GM21723 (cell line): ENCODE measurements at regions not wholly inside any gene's neighbourhood (a gene's known extent, or its start where the extent isn't known, plus 50 kb on each side); places are given as distances from the start of the nearest gene placed in this dataset.
"Not testable (repeated sequence)": the region's sequence is repeated elsewhere in the genome, so short reads cannot be mapped to it uniquely, and the experiment has no call there.

ENCODE experiments used
- ATAC-seq: cut with Tn5 transposase; IDR thresholded peaks from one replicate; pipeline ENCODE4 v1.9.1; 2021; ENCODE audit warnings: mild to moderate bottlenecking, moderate library complexity; ENCODE audit not compliant: unreplicated experiment

GRCh38 chr13:48583859-48584311, 51.0 kb upstream of the RCBTB2 start:
- ATAC-seq = no peak

DNA sequence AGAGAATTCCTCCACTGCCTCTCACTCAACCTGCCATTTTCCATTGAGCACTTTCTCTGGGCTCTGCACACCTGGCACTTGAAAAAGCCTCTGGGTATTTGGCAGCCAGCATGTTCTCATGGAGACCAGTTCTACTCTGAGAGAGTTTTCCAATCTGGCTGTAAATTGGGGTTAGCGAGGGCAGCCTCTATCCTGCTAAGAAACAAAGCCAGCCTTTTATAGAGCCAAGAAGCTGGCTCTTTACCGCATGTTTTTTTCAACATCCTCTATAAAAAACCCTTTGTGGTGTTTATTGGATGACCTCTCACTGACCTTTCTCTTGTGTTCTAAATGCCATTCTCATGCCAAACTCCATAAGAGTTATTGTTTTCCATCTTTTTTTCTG, 52.6 kb upstream of the RCBTB2 start:
- ATAC-seq = no peak

GRCh38 chr13:48586591-48587103, 53.8 kb upstream of the RCBTB2 start:
- no peak for ATAC-seq

- ATAC-seq = no peak
These were observed 55.2 kb upstream of the RCBTB2 start for GRCh38 chr13:48588120-48588519.

GRCh38 chr13:48590141-48590901, 57.4 kb upstream of the RCBTB2 start:
- ATAC-seq = no peak

DNA sequence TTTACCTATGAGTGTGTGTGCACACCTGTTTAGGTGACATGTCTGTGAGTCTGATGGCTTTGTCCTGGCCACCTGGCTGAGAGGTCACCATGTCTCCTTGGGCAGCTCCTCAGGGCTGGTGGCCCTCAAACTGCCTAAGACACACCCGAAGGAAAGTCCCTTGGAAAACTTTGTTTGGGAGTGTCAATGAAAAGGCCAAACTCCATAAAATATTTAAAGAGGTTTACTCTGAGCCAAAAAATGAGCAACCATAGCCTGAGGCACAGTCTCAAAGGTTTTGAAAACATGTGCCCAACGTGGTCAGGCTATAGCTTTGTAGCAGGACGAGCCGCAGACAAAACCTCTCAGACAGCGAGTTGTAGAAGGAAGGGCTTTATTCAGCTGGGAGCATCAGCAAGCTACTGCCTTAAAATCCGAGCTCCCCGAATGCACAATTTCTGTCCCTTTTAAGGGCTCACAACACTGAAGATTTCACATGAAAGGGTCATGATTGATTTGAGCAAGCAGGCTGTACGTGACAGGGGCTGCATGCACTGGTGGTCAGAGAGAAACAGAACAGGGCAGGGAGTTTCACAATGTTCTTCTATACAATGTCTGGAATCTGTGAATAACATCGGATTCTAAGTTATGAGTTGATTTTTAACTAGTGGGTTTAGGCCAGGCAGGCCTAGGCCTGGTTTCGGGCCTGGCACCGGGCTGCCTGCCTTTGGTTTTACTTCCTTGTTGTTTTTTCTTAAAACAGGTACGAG, 58.4 kb upstream of the RCBTB2 start:
- not testable (repeated sequence) for ATAC-seq

- ATAC-seq = no peak
These were observed 59.2 kb upstream of the RCBTB2 start for GRCh38 chr13:48591889-48592687.

GRCh38 chr13:48592688-48593049, 59.8 kb upstream of the RCBTB2 start:
- ATAC-seq = no peak

DNA sequence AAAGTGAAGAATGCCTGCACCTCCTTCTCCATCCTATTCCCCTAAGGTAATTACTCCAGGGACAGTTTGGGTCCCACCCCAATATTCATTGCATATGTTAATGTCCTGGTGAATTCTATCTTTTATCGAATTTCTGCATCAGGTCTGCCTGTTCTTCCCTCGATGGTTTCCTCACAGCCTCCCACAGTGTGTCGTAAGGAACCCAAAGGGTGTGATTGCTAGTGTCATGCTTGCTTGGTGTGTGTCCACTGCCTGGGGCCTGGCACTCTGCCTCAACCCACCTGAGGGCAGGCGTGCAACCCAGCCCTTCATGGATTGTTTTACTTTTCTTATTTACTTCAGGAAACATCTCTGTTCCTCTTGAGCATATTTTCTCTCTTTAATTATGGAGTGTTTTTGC, 60.2 kb upstream of the CYSLTR2 start:
- no peak for ATAC-seq

DNA sequence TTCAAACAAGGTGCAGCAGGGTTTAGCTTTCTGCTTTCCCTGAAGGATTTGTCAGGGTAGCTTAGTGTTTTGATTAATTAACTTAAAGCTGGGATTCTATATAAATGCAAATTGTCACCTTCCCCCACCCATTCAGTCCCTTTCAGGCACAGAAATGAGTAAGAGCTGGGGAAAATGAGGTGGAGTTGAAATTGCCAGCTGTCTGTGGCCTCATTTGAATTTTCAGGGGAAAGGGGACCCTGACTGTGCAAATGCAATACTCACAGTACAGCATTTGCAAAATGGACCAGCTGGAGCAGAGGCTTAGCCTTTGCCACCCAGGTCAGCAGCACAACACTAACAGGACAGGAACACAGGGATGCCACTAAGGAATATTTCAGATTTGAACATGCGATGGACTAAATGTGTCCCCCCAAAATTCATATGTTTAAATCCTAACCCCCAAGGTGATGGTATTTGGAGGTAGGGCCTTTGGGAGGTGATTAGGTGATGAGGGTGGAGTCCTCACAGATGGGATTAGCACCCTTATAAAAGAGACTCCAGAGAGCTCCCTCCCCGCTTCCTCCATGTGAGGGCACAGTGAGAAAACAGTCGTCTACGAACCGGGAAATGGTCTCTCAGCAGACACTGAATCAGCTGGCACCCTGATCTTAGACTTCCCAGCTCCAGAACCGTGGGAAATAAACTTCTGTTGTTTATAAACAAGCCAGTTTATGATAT, 59.5 kb upstream of the CYSLTR2 start:
- ATAC-seq = peak; percentile 57

DNA sequence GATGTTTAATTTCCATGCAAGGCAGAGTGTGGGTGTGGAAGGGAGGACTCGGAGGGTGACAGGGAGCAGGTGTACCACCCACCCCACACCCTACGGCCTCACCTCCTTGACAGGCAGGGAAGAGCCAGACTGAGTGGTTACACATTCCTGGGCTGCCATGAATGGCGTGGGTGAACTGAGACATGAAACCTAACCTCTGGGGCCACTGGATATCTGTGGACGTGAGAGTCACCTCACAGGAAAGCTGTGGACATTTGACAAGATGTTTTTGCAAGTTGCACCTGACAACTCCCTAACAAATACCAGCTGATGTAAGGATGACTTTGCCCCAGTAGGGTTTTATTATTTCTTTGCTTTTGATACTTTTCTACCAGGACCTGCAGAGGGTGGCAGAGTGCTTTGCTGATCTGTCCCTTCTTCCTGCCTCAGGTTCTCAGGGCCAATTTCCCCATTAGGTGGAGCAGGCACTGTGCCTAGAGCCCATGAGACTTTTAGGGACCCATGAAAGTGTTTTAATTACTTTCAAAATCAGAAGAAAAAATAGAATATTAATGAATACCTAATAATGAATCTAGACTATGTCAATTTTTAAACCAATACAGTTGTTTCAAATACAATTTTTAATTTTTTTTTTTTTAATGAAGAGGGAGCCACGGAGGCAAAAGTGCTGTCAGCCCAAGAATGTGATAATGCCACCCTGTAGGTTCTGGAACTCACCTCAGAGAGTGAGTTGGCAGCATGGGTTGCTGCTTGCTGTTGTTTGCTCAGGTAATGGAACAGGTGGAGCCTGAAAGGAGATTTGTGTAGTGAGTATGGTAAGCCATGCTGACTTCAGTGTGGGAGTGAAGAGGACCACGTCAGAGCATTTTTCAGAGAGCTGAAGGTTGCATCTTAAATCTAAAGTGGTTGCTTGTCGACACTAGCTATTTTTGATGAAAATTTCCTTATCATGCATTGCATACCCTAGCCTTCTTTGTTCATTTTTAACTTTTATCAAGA, 58.0 kb upstream of the CYSLTR2 start:
- ATAC-seq = peak; percentile 65

DNA sequence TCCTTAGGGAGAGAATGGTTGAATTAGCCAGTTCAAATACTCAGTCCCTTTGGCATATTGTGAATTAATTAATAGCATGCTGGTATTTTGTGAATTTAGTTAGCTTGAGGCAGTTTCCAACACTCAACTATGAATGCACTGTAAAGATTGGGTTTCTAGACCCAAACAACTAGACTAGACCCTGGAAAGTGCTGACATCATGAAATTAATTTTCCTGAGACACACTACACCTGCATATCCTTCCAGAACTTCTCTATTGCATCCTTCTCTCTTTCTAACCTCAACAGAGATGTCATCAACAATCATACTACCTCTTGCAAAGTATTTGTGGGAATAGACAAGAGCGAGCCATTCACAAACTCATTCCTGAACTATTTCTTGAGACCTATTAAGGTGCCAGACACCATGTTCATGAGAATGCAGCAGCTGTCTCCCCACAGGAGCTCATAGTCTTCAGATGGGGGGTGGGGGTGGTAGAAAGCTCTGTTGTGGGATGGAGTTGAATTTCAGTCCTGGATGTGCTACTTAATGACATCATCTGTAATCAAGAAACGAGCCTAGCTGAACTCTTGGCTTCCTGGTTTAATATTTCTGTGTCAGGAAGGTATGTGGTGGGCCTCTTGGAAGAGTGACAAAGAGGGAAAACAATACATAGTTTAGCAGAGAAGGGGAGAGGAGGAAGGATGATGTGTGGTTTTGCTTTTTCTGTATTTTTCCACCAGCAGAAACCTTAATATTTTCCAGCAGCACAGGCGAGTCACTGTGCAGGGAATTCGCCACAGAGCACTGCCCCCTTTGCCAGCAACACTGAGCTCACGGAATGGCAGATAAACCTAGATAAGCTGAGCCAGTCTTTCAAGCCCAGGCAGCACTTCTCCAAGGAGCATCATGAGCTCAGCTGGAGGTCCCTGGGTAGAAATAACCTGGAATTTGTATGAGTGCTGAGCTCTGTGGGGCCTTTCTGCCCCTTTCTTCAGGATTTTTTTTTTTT, 53.1 kb upstream of the CYSLTR2 start:
- ATAC-seq = no peak

DNA sequence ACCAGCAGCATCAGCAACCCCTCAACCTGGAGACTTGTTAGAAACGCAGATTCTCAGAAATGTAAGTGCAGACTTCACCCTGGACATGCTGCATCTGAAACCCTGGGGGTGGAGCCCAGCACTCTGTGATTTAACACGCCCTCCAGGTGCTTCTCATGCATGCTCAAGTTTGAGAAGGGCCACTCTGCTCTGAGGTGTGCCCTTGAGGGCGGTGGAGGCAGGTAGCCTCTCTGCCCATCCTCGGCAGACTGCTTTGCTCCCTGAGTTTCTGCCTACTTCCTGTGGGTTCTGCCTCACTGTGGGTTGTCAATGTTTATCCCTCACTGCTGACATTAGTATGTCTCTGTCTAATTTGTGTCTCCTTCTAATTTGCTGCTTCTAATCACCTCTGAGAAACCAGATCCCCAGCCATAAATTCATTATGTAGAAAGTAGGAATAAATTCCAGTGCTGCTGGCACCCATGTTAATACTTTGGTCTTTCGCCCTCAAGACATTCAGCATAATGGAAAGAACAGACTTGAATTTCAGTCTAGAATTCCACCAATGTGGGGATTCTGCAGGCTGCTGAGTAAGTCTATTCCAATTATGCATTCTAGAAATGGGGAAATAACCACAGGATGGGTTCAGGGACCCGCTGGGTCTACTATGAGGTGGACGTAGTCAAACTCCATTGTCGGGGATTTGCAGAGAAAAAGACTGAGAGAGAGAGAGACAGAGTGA, 51.3 kb upstream of the CYSLTR2 start:
- no peak for ATAC-seq

DNA sequence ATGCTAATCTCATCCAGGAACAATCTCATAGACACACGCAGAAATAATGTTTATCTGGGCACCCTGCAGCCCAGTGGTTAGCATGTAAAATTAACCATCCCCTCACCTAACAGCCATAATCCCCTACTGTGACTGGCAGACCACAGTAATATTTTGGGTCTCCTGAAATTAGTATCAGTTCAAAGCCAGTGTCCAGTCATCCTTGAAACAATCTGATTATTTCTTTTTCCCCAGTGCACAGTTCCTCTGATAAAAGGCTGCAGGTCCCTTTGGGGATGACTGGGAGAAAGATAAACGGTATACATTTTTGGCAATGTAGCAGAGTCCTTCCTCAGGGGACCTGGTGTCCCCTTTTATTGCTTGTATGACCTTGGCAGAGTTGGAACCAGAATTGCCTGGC, 50.4 kb upstream of the CYSLTR2 start:
- no peak for ATAC-seq
